ENCODE measurements at regions not wholly inside any gene's neighbourhood (a gene's known extent, or its start where the extent isn't known, plus 50 kb on each side); places are given as distances from the start of the nearest gene placed in this dataset.

DNA sequence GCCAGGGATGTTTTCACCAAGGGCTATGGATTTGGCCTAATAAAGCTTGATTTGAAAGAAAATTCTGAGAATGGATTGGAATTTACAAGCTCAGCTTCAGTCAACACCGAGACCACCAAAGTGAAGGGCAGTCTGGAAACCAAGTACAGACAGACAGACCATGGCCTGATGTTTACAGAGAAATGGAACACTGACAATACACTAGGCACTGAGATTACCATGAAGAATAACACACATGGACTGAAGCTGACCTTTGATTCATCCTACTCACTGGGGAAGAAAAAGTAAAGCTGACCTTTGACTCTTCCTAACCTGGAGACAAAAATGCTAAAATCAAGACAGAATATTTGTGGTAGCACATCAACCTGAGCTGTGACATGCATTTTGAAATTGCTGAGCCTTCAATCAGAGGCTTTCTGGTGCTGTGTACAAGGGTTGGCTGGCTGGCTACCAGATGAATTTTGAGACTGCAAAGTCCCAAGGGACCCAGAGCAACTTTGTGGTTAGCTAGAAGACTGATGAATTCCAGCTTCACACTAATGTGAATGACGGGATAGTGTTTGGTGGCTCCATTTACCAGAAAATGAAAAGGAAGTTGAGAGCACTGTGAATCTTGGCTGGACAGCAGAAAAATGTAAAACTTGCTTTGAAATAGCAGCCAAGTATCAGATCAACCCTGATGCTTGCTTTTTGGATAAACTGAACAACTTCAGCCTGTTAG is 190.4 kb upstream of the KCTD3 start:
- TF ChIP-seq CTCF (IDR thresholded peaks at IDR 0.05; ENCODE audit: low read depth, low read length) = no peak
- peak; percentile 35 for DNase-seq (ENCODE audit: extremely low read depth, low read depth)

- no peak for TF ChIP-seq CTCF (IDR thresholded peaks at IDR 0.05; ENCODE audit: low read depth, low read length)
- DNase-seq (ENCODE audit: extremely low read depth, low read depth) = no peak
Observed at GRCh38 chr1:215377746-215378145, 189.4 kb upstream of the KCTD3 start.

- no peak for DNase-seq (ENCODE audit: extremely low read depth, low read depth)
- TF ChIP-seq CTCF (IDR thresholded peaks at IDR 0.05; ENCODE audit: low read depth, low read length) = no peak
Observed at GRCh38 chr1:215380566-215380965, 186.5 kb upstream of the KCTD3 start.

DNA sequence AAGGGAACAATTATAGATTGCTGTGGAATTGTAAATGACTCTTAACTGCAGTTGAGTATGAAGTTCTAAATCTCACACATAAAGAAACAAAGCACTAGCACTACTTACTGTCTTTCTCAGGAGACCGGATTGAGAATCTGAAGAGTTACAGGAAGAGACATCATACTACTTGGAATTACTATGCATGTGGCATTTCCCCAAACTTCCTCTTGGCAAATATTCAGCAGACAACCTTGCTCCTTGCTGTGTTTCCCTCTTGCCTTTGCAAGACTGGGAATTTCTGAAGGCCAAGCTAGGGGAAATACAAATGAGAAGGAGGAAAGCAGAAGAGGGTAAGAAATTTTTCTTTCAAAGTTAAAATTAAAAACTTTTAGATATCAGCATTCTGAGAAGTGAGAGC is 173.6 kb upstream of the KCTD3 start:
- no peak for TF ChIP-seq CTCF (IDR thresholded peaks at IDR 0.05; ENCODE audit: low read depth, low read length)
- no peak for DNase-seq (ENCODE audit: extremely low read depth, low read depth)

DNA sequence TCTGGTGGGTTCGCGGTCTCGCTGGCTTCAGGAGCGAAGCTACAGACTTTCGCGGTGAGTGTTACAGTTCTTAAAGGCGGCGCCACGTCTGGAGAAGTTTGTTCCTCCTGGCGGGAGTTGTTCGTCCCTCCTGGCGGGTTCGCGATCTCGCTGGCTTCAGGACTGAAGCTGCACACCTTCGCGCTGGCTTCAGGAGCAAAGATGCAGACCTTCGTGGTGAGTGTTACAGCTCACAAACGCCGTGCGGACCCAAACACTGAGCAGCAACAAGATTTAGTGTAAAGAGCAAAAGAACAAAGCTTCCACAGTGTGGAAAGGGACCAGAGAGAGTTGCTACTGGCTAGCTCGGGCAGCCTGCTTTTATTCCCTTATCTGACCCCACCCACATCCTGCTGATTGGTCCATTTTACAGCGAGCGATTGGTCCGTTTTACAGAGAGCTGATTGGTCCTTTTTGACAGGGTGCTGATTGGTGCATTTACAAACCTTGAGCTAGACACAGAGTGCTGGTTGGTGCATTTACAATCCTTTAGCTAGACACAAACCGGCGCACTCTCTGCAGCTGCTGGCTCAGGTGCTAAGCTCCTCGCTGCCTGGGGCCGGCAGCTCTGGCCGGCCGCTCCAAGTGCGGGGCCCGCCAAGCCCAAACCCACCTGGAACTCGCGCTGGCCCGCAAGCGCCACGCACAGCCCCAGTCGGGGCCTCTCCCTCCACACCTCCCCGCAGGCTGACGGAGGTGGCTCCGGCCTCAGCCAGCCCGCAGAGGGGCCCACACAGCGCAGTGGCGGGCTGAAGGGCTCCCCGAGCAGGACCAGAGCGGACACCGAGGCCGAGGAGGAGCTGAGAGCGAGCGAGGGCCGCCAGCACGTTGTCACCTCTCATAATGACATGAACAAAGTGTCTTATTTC is 172.8 kb upstream of the KCTD3 start:
- TF ChIP-seq CTCF (IDR thresholded peaks at IDR 0.05; ENCODE audit: low read depth, low read length) = no peak
- DNase-seq (ENCODE audit: extremely low read depth, low read depth) = no peak

GRCh38 chr1:215397106-215397505 is 170.0 kb upstream of the KCTD3 start:
- TF ChIP-seq CTCF (IDR thresholded peaks at IDR 0.05; ENCODE audit: low read depth, low read length) = no peak
- DNase-seq (ENCODE audit: extremely low read depth, low read depth) = no peak

DNA sequence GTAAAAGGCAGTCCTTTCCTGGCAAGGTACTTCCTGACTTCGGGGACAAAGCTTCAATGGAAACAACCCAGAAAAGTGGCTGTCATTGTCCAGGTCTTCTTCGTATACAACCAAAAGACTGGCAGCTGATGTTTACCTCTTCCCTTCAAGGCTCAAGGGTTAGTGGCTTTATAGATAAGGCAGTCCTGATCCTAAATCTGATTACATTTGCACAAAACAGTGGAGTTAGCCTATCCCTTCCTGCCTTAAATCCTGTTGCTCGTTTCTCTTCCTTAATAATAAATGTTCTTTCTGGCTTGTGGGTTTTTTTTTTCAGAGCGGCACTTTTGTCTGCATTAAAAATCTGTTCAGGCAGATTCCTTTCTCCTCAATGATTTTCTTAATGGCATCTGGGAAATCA is 169.3 kb upstream of the KCTD3 start:
- no peak for TF ChIP-seq CTCF (IDR thresholded peaks at IDR 0.05; ENCODE audit: low read depth, low read length)
- DNase-seq (ENCODE audit: extremely low read depth, low read depth) = no peak

Data from AG09319 (cell line).